Esophagus muscularis mucosa (tissue), 4 donors: ENCODE measurements at regions not wholly inside any gene's neighbourhood (a gene's known extent, or its start where the extent isn't known, plus 50 kb on each side); places are given as distances from the start of the nearest gene placed in this dataset.
"Not testable (repeated sequence)": the region's sequence is repeated elsewhere in the genome, so short reads cannot be mapped to it uniquely, and the experiment has no call there.

ENCODE experiments used
- DNase-seq: peaks from one replicate; pipeline ENCODE4 v3.0.0-alpha.2; 2017; ENCODE audit errors: extremely low spot score
- H3K27ac ChIP-seq, 4 donors: fragments of 200-600 bp; sonication (generic); replicated peaks in 1 of 4; 1 replicate in 3 of 4; 2 replicates in 1 of 4; pipeline ENCODE4 v1.5.1; 2016 to 2019; ENCODE audit warnings: mild to moderate bottlenecking in 1 of 4
- H3K27me3 ChIP-seq, 4 donors: fragments of 200-600 bp; sonication (generic); one replicate each; pipeline versions ENCODE4 v1.5.1 to v1.6.0; 2016 to 2019
- H3K36me3 ChIP-seq, 4 donors: fragments of 200-600 bp; sonication (generic); one replicate each; pipeline ENCODE4 v1.5.1; 2016 to 2019
- H3K4me1 ChIP-seq, 4 donors: fragments of 200-600 bp; sonication (generic); one replicate each; pipeline ENCODE4 v1.5.1; 2016 to 2019
- H3K4me3 ChIP-seq, 4 donors: fragments of 200-600 bp; sonication (generic); 1 replicate in 2 of 4; 2 replicates in 2 of 4; pipeline ENCODE4 v1.5.1; 2016 to 2019; ENCODE audit warnings: mild to moderate bottlenecking in 4 of 4, moderate library complexity in 1 of 4
- H3K9me3 ChIP-seq, 4 donors: fragments of 200-600 bp; sonication (generic); 1 replicate in 3 of 4; 2 replicates in 1 of 4; pipeline ENCODE4 v1.5.1; 2016 to 2019
- EP300 ChIP-seq: sonication (generic); formaldehyde crosslinking; IDR thresholded peaks from one replicate; pipeline ENCODE4 v1.6.1; 2017; ENCODE audit warnings: antibody characterized with exemption
- POLR2A ChIP-seq: fragments of 450-650 bp; IDR thresholded peaks from one replicate; pipeline ENCODE4 v1.6.1; 2017; ENCODE audit warnings: antibody characterized with exemption, moderate library complexity, mild to moderate bottlenecking, low read depth
- POLR2AphosphoS5 ChIP-seq, 2 donors: sonication (generic); formaldehyde crosslinking; IDR thresholded peaks; one replicate each; pipeline ENCODE4 v1.6.1; 2017; ENCODE audit warnings: antibody characterized with exemption in 2 of 2
- WGBS: methylation state at CpG from one replicate; pipeline ENCODE4 v1.1.5; 2018; 5-methylcytosine and 5-hydroxymethylcytosine counted together
- intact Hi-C: fragments of 100-400 bp; cut with DNase I; formaldehyde crosslinking; loops from one replicate; pipeline ENCODE4 v1.15.1; 2023
- TF ChIP-seq, protein P1 (sequence below), 3 experiments: fragments of 200-600 bp in 2 of 3; fragments of 450-650 bp in 1 of 3; sonication (generic) in 2 of 3; IDR thresholded peaks; one replicate each; pipeline ENCODE4 v1.5.1; 2017 to 2019; ENCODE audit warnings: antibody characterized with exemption in 3 of 3, mild to moderate bottlenecking in 2 of 3, moderate library complexity in 1 of 3

GRCh38 chr19:28596561-28597071 lies 616.3 kb downstream of the UQCRFS1 start:
- intact Hi-C loops = no loop called here
- Histone ChIP-seq H3K4me3 (no peak overlapping the region), H3K27me3 (peaks cover 0 to 5% (median 0%) of the 10 kb centered on the region in 4 donors), H3K4me1 (no peaks in the 10 kb centered on the region), H3K36me3 (no peaks in the 10 kb centered on the region), H3K9me3 (peaks cover 0 to 6% (median 0%) of the 10 kb centered on the region in 4 donors), H3K27ac (no peak overlapping the region)
- DNase-seq = no peak
- TF ChIP-seq POLR2AphosphoS5 (IDR thresholded peaks at IDR 0.05) (no peak), POLR2A (no peak), EP300 (no peak)
- TF ChIP-seq, protein P1, sequence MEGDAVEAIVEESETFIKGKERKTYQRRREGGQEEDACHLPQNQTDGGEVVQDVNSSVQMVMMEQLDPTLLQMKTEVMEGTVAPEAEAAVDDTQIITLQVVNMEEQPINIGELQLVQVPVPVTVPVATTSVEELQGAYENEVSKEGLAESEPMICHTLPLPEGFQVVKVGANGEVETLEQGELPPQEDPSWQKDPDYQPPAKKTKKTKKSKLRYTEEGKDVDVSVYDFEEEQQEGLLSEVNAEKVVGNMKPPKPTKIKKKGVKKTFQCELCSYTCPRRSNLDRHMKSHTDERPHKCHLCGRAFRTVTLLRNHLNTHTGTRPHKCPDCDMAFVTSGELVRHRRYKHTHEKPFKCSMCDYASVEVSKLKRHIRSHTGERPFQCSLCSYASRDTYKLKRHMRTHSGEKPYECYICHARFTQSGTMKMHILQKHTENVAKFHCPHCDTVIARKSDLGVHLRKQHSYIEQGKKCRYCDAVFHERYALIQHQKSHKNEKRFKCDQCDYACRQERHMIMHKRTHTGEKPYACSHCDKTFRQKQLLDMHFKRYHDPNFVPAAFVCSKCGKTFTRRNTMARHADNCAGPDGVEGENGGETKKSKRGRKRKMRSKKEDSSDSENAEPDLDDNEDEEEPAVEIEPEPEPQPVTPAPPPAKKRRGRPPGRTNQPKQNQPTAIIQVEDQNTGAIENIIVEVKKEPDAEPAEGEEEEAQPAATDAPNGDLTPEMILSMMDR (IDR thresholded peaks at IDR 0.05) = no peak
- 69% methylated on average over 12 of the region's 12 CpGs for WGBS

GRCh38 chr19:28595722-28596480 lies 617.0 kb downstream of the UQCRFS1 start:
- peaks cover 0 to 5% (median 0%) of the 10 kb centered on the region in 4 donors for H3K27me3 ChIP-seq
- H3K36me3 ChIP-seq = no peaks in the 10 kb centered on the region
- H3K4me1 ChIP-seq = no peaks in the 10 kb centered on the region
- WGBS = 74% methylated on average over 4 of the region's 4 CpGs
- no peak overlapping the region for H3K27ac ChIP-seq
- H3K9me3 ChIP-seq = peaks cover 0 to 6% (median 0%) of the 10 kb centered on the region in 4 donors
- no peak for TF ChIP-seq POLR2AphosphoS5 (IDR thresholded peaks at IDR 0.05)
- TF ChIP-seq POLR2A = no peak
- TF ChIP-seq, protein P1 (IDR thresholded peaks at IDR 0.05) = no peak
- no peak for TF ChIP-seq EP300
- intact Hi-C loops = no loop called here
- no peak for DNase-seq
- H3K4me3 ChIP-seq = no peak overlapping the region

DNA sequence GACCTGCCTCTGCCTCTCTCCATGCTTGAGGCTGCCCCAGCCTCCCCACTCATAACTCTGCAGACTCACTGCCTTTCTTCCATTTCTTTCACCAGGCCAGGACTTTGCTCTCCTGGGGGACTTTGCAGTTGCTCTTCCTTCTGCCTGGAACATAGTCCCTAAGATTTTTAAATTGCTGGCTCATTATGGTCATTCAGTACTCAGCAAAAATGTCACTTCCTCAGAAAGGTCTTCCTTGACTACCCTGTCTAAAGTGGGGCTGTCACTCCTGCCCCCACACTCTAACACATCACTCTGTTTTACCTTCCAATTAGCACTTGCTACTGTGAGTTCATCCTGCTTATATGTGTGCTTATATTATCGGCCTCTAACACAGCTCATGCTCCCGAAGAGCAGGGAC lies 618.2 kb downstream of the UQCRFS1 start:
- no peak overlapping the region for H3K27ac ChIP-seq
- H3K27me3 ChIP-seq = peaks cover 0 to 5% (median 0%) of the 10 kb centered on the region in 4 donors
- no peaks in the 10 kb centered on the region for H3K4me1 ChIP-seq
- no peak for DNase-seq
- intact Hi-C loops = no loop called here
- TF ChIP-seq, protein P1 (IDR thresholded peaks at IDR 0.05) = no peak
- TF ChIP-seq EP300 = no peak
- TF ChIP-seq POLR2AphosphoS5 (IDR thresholded peaks at IDR 0.05) = no peak
- TF ChIP-seq POLR2A = no peak
- no peaks in the 10 kb centered on the region for H3K36me3 ChIP-seq
- no peak overlapping the region for H3K4me3 ChIP-seq
- H3K9me3 ChIP-seq = peaks cover 0 to 6% (median 0%) of the 10 kb centered on the region in 4 donors
- WGBS = 78% methylated on average over 2 of the region's 2 CpGs

- intact Hi-C loops, H3K27me3 ChIP-seq, H3K36me3 ChIP-seq, H3K27ac ChIP-seq, DNase-seq, H3K4me3 ChIP-seq, H3K4me1 ChIP-seq, H3K9me3 ChIP-seq: not testable (repeated sequence)
- 67% methylated on average over 11 of the region's 11 CpGs for WGBS
Measured at GRCh38 chr19:28589991-28590411, 623.0 kb downstream of the UQCRFS1 start.

- no peak for TF ChIP-seq EP300
- TF ChIP-seq POLR2AphosphoS5 (IDR thresholded peaks at IDR 0.05) = no peak
- TF ChIP-seq POLR2A = no peak
- TF ChIP-seq, protein P1 (IDR thresholded peaks at IDR 0.05) = no peak
- no peaks in the 10 kb centered on the region for H3K4me1 ChIP-seq
- no peak for DNase-seq
- H3K27me3 ChIP-seq = peaks cover 0 to 3% (median 0%) of the 10 kb centered on the region in 4 donors
- H3K9me3 ChIP-seq = no peaks in the 10 kb centered on the region
- no peak overlapping the region for H3K4me3 ChIP-seq
- WGBS = 37% methylated on average over 7 of the region's 7 CpGs
- intact Hi-C loops = no loop called here
- H3K36me3 ChIP-seq = no peaks in the 10 kb centered on the region
- H3K27ac ChIP-seq = no peak overlapping the region
Measured at GRCh38 chr19:28586474-28586873, 626.5 kb downstream of the UQCRFS1 start.
